22Rv1 (cell line): ENCODE measurements at regions not wholly inside any gene's neighbourhood (a gene's known extent, or its start where the extent isn't known, plus 50 kb on each side); places are given as distances from the start of the nearest gene placed in this dataset.

Experiments used
- ZFX ChIP-seq: fragments of 450-650 bp; IDR thresholded peaks from 2 replicates; pipeline ENCODE4 v1.6.1; 2017; ENCODE audit warnings: antibody characterized with exemption, borderline replicate concordance
- TF ChIP-seq, protein P1 (sequence below): fragments of 450-650 bp; IDR thresholded peaks from 2 replicates; pipeline ENCODE4 v1.5.1; 2017; ENCODE audit warnings: mild to moderate bottlenecking

DNA sequence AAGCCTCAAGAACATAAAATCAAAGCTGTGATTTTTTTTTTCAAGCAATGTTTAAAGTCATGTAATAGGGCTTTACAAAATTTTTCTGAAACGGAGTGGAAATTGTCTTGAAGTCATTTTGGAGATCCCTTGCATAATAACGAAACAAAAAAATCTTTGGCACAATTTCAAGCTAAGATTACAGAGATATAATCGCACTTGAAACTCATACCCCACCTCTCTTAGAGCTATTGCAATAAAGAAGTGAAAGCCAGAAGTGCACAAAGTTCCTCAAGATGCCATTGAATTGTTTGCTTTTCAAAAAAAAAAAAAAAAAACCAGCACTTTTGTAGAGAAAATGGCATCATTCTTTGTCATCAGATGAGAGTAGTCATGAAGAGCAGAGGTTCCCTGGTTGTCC is 152.3 kb downstream of the PAX3 start:
- TF ChIP-seq, protein P1, sequence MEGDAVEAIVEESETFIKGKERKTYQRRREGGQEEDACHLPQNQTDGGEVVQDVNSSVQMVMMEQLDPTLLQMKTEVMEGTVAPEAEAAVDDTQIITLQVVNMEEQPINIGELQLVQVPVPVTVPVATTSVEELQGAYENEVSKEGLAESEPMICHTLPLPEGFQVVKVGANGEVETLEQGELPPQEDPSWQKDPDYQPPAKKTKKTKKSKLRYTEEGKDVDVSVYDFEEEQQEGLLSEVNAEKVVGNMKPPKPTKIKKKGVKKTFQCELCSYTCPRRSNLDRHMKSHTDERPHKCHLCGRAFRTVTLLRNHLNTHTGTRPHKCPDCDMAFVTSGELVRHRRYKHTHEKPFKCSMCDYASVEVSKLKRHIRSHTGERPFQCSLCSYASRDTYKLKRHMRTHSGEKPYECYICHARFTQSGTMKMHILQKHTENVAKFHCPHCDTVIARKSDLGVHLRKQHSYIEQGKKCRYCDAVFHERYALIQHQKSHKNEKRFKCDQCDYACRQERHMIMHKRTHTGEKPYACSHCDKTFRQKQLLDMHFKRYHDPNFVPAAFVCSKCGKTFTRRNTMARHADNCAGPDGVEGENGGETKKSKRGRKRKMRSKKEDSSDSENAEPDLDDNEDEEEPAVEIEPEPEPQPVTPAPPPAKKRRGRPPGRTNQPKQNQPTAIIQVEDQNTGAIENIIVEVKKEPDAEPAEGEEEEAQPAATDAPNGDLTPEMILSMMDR: no peak
- TF ChIP-seq ZFX: no peak
